Kidney epithelial cell (primary cell): ENCODE measurements at regions not wholly inside any gene's neighbourhood (a gene's known extent, or its start where the extent isn't known, plus 50 kb on each side); places are given as distances from the start of the nearest gene placed in this dataset.
"Not testable (repeated sequence)": the region's sequence is repeated elsewhere in the genome, so short reads cannot be mapped to it uniquely, and the experiment has no call there.

Experiments
- DNase-seq: peaks from one replicate; pipeline ENCODE4 v3.0.0-alpha.2; 2010; ENCODE audit warnings: low read depth
- H3K27me3 ChIP-seq: 2 replicates; pipeline ENCODE4 v1.6.0; 2011; ENCODE audit warnings: low read length; ENCODE audit not compliant: control insufficient read depth, insufficient read depth
- H3K36me3 ChIP-seq: 2 replicates; pipeline ENCODE4 v1.5.1; 2011; ENCODE audit warnings: low read length; ENCODE audit not compliant: control insufficient read depth, insufficient read depth
- H3K4me3 ChIP-seq: 2 replicates; pipeline ENCODE4 v1.5.1; 2011; ENCODE audit warnings: low read depth, mild to moderate bottlenecking, control low read depth, low read length
- CTCF ChIP-seq: IDR thresholded peaks from 2 replicates; pipeline ENCODE4 v1.5.1; 2011; ENCODE audit warnings: mild to moderate bottlenecking, moderate library complexity, low read length, control low read depth, inconsistent platforms; ENCODE audit not compliant: insufficient read depth, poor library complexity, severe bottlenecking

- DNase-seq, H3K36me3 ChIP-seq, H3K4me3 ChIP-seq, H3K27me3 ChIP-seq: not testable (repeated sequence)
Observed at GRCh38 chr21:27902904-27903303, 936.0 kb upstream of the ADAMTS5 start.

GRCh38 chr21:27893619-27894018 is 926.7 kb upstream of the ADAMTS5 start:
- not testable (repeated sequence) for H3K27me3 ChIP-seq, H3K36me3 ChIP-seq, H3K4me3 ChIP-seq
- peak; percentile 9 for DNase-seq

- H3K4me3 ChIP-seq, H3K36me3 ChIP-seq, H3K27me3 ChIP-seq, DNase-seq: not testable (repeated sequence)
Observed at GRCh38 chr21:27891495-27891894, 924.6 kb upstream of the ADAMTS5 start.

- not testable (repeated sequence) for H3K4me3 ChIP-seq, H3K27me3 ChIP-seq, DNase-seq, H3K36me3 ChIP-seq
Observed at GRCh38 chr21:27887808-27888455, 921.0 kb upstream of the ADAMTS5 start.

GRCh38 chr21:27885296-27885711 is 918.4 kb upstream of the ADAMTS5 start:
- Histone ChIP-seq H3K36me3 (no peaks in the 10 kb centered on the region), H3K27me3 (no peaks in the 10 kb centered on the region), H3K4me3 (no peak overlapping the region)
- DNase-seq = no peak
- TF ChIP-seq CTCF = no peak

GRCh38 chr21:27881331-27881730 is 914.4 kb upstream of the ADAMTS5 start:
- not testable (repeated sequence) for H3K4me3 ChIP-seq, H3K27me3 ChIP-seq, H3K36me3 ChIP-seq, DNase-seq

GRCh38 chr21:27872411-27872810 is 905.5 kb upstream of the ADAMTS5 start:
- not testable (repeated sequence) for H3K27me3 ChIP-seq, H3K4me3 ChIP-seq, DNase-seq, H3K36me3 ChIP-seq

- H3K36me3 ChIP-seq, H3K27me3 ChIP-seq, H3K4me3 ChIP-seq, DNase-seq: not testable (repeated sequence)
Observed at GRCh38 chr21:27870755-27871154, 903.9 kb upstream of the ADAMTS5 start.

- not testable (repeated sequence) for H3K4me3 ChIP-seq, H3K36me3 ChIP-seq, DNase-seq, H3K27me3 ChIP-seq
Observed at GRCh38 chr21:27860314-27860955, 893.5 kb upstream of the ADAMTS5 start.

- not testable (repeated sequence) for H3K36me3 ChIP-seq, DNase-seq, H3K27me3 ChIP-seq, H3K4me3 ChIP-seq
Observed at GRCh38 chr21:27858053-27858825, 891.4 kb upstream of the ADAMTS5 start.

GRCh38 chr21:27856988-27857387 is 890.1 kb upstream of the ADAMTS5 start:
- not testable (repeated sequence) for H3K27me3 ChIP-seq, H3K4me3 ChIP-seq, DNase-seq, H3K36me3 ChIP-seq
